Mammary epithelial cell (primary cell): ENCODE measurements at regions not wholly inside any gene's neighbourhood (a gene's known extent, or its start where the extent isn't known, plus 50 kb on each side); places are given as distances from the start of the nearest gene placed in this dataset.

Source experiments
- CTCF ChIP-seq, 2 donors: IDR thresholded peaks in 1 of 2; conservative IDR thresholded peaks in 1 of 2; 2 replicates each; pipeline ENCODE4 v1.5.1; 2011 to 2012; ENCODE audit warnings: inconsistent platforms in 2 of 2, low read length in 2 of 2, mild to moderate bottlenecking in 2 of 2, control low read depth in 1 of 2, low read depth in 1 of 2; ENCODE audit not compliant: insufficient read depth in 1 of 2; ENCODE audit errors: extremely low read depth in 1 of 2
- EZH2 ChIP-seq: IDR thresholded peaks from 2 replicates; pipeline ENCODE4 v1.6.1; 2012; ENCODE audit warnings: low read length, inconsistent platforms, borderline replicate concordance

GRCh38 chr1:59089036-59089798 is 207.7 kb upstream of the FGGY start:
- TF ChIP-seq CTCF (conservative IDR thresholded peaks at IDR 0.05 in 1 of 2, IDR thresholded peaks at IDR 0.05 in 1 of 2; ENCODE audit: extremely low read depth in 1 of 2, insufficient read depth in 1 of 2, low read depth in 1 of 2, low read length in 2 of 2) (no peak), EZH2 (no peak)
